SU-DHL-6 (cell line): ENCODE measurements at regions not wholly inside any gene's neighbourhood (a gene's known extent, or its start where the extent isn't known, plus 50 kb on each side); places are given as distances from the start of the nearest gene placed in this dataset.

ENCODE experiments used
- H2AFZ ChIP-seq: fragments of 200-600 bp; sonication (generic); 2 replicates; pipeline ENCODE4 v1.6.1; 2014; ENCODE audit warnings: low read depth, mild to moderate bottlenecking, moderate library complexity, mixed read lengths, antibody characterized with exemption, low read length; ENCODE audit not compliant: severe bottlenecking
- H3F3A ChIP-seq: fragments of 200-600 bp; shearing (Covaris generic); 2 replicates; pipeline ENCODE4 v1.6.0; 2016; ENCODE audit warnings: antibody characterized with exemption, mild to moderate bottlenecking; ENCODE audit not compliant: insufficient read depth
- H3K27ac ChIP-seq: fragments of 200-600 bp; sonication (generic); 2 replicates; pipeline ENCODE4 v1.5.1; 2016; ENCODE audit warnings: low read depth, mild to moderate bottlenecking, low read length, moderate library complexity, mixed read lengths
- H3K27me3 ChIP-seq: fragments of 200-600 bp; sonication (generic), shearing (Covaris generic); 2 replicates; pipeline ENCODE4 v1.6.0; 2014; ENCODE audit warnings: mild to moderate bottlenecking, low read length
- H3K36me3 ChIP-seq: fragments of 200-600 bp; sonication (generic); 2 replicates; pipeline ENCODE4 v1.6.1; 2014; ENCODE audit warnings: mild to moderate bottlenecking, low read length, mixed read lengths
- H3K4me2 ChIP-seq: fragments of 300-600, 200-600 bp; shearing (Covaris generic), sonication (generic); 2 replicates; pipeline ENCODE4 v1.6.0; 2014; ENCODE audit warnings: low read length, low read depth, mild to moderate bottlenecking; ENCODE audit not compliant: poor library complexity, severe bottlenecking
- H3K4me3 ChIP-seq: fragments of 200-600 bp; sonication (generic); 2 replicates; pipeline ENCODE4 v1.5.1; 2014; ENCODE audit warnings: antibody characterized with exemption, low read length, mild to moderate bottlenecking, mixed read lengths; ENCODE audit not compliant: insufficient read depth, poor library complexity, severe bottlenecking
- H3K79me2 ChIP-seq: fragments of 200-600 bp; sonication (generic); 2 replicates; pipeline ENCODE4 v1.6.1; 2014; ENCODE audit warnings: mild to moderate bottlenecking, low read length, moderate library complexity; ENCODE audit not compliant: insufficient read depth
- H3K9ac ChIP-seq: fragments of 200-600 bp; sonication (generic); 2 replicates; pipeline ENCODE4 v1.7.0; 2014; ENCODE audit warnings: mild to moderate bottlenecking, low read length
- H3K9me2 ChIP-seq: fragments of 200-600 bp; sonication (generic); replicated peaks from 2 replicates; pipeline ENCODE4 v1.6.1; 2014; ENCODE audit warnings: low read length; ENCODE audit not compliant: insufficient read depth
- H3K9me3 ChIP-seq: fragments of 200-600 bp; sonication (generic); 2 replicates; pipeline ENCODE4 v1.6.1; 2014; ENCODE audit warnings: low read length, mixed read lengths; ENCODE audit not compliant: insufficient read depth
- H4K20me1 ChIP-seq: fragments of 200-600 bp; sonication (generic); 2 replicates; pipeline ENCODE4 v1.6.1; 2014; ENCODE audit warnings: low read depth, mild to moderate bottlenecking, antibody characterized with exemption, low read length, moderate library complexity, mixed read lengths
- CTCF ChIP-seq: fragments of 200-600 bp; sonication (generic); IDR thresholded peaks from one replicate; pipeline ENCODE4 v1.5.1; 2017; ENCODE audit warnings: antibody characterized with exemption, mild to moderate bottlenecking, low read length, moderate library complexity; ENCODE audit not compliant: insufficient read depth, poor library complexity, severe bottlenecking
- EZH2phosphoT487 ChIP-seq: fragments of 200-600 bp; sonication (generic), shearing (Covaris generic); conservative IDR thresholded peaks from 2 replicates; pipeline ENCODE4 v1.6.1; 2018; ENCODE audit warnings: mild to moderate bottlenecking, antibody characterized with exemption, low read length, moderate library complexity, mixed read lengths

- Histone ChIP-seq H2AFZ (no peak overlapping the region), H3K4me3 (no peak overlapping the region), H3K79me2 (no peaks in the 10 kb centered on the region), H3K9me2 (no peaks in the 10 kb centered on the region), H3K9me3 (no peaks in the 10 kb centered on the region), H3K36me3 (no peaks in the 10 kb centered on the region), H3K9ac (no peak overlapping the region), H3K4me2 (no peak overlapping the region), H3F3A (no peaks in the 10 kb centered on the region), H4K20me1 (no peaks in the 10 kb centered on the region), H3K27ac (no peak overlapping the region), H3K27me3 (no peaks in the 10 kb centered on the region)
- TF ChIP-seq EZH2phosphoT487 (no peak), CTCF (no peak)
Measured at GRCh38 chr4:89502581-89502980, 195.0 kb upstream of the GPRIN3 start.

- H3F3A ChIP-seq, result no peaks in the 10 kb centered on the region
- H3K27ac ChIP-seq, result no peak overlapping the region
- H2AFZ ChIP-seq, result no peak overlapping the region
- no peak overlapping the region for H3K4me2 ChIP-seq
- no peaks in the 10 kb centered on the region for H3K27me3 ChIP-seq
- no peak overlapping the region for H3K4me3 ChIP-seq
- no peak for TF ChIP-seq EZH2phosphoT487
- TF ChIP-seq CTCF, result no peak
- no peaks in the 10 kb centered on the region for H3K79me2 ChIP-seq
- no peaks in the 10 kb centered on the region for H3K9me3 ChIP-seq
- H3K36me3 ChIP-seq, result no peaks in the 10 kb centered on the region
- H4K20me1 ChIP-seq, result no peaks in the 10 kb centered on the region
- H3K9ac ChIP-seq, result no peak overlapping the region
- H3K9me2 ChIP-seq, result no peaks in the 10 kb centered on the region
Measured at GRCh38 chr4:89497517-89498308, 190.1 kb upstream of the GPRIN3 start.

- Histone ChIP-seq H3K36me3 (no peaks in the 10 kb centered on the region), H3K27ac (no peak overlapping the region), H3K9ac (no peak overlapping the region), H4K20me1 (no peaks in the 10 kb centered on the region), H3K27me3 (no peaks in the 10 kb centered on the region), H3K79me2 (no peaks in the 10 kb centered on the region), H3F3A (no peaks in the 10 kb centered on the region), H3K9me2 (no peaks in the 10 kb centered on the region), H3K9me3 (no peaks in the 10 kb centered on the region), H2AFZ (no peak overlapping the region), H3K4me2 (no peak overlapping the region), H3K4me3 (no peak overlapping the region)
- TF ChIP-seq EZH2phosphoT487 (no peak), CTCF (no peak)
Measured at GRCh38 chr4:89496851-89497250, 189.3 kb upstream of the GPRIN3 start.
